ENCODE measurements at regions not wholly inside any gene's neighbourhood (a gene's known extent, or its start where the extent isn't known, plus 50 kb on each side); places are given as distances from the start of the nearest gene placed in this dataset.

GRCh38 chr4:178309890-178310289 lies 867.7 kb upstream of the AGA start:
- no peak for DNase-seq

GRCh38 chr4:178311997-178312396 lies 869.8 kb upstream of the AGA start:
- DNase-seq = no peak

- DNase-seq = no peak
Measured at GRCh38 chr4:178314287-178314686, 872.0 kb upstream of the AGA start.

DNA sequence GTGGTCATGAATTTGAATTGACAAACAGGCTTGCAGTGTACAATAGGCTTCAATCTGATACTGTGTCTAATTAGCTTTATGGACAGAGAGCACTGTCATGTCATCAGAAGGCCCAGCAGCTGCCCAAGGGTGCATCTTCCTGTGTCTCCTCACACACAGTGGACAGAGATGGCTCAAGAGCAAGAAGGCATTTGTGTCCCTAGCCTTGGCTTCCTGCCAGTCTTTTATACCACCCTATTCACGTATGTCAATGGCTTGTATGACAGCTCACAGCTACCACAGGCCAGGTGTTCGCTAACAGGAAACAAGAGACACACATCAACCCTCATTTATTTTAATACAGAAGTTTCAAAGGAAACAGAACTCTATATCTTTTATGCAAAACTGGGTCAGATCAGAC lies 874.0 kb upstream of the AGA start:
- no peak for DNase-seq

- no peak for DNase-seq
Measured at GRCh38 chr4:178320003-178320402, 877.8 kb upstream of the AGA start.

DNA sequence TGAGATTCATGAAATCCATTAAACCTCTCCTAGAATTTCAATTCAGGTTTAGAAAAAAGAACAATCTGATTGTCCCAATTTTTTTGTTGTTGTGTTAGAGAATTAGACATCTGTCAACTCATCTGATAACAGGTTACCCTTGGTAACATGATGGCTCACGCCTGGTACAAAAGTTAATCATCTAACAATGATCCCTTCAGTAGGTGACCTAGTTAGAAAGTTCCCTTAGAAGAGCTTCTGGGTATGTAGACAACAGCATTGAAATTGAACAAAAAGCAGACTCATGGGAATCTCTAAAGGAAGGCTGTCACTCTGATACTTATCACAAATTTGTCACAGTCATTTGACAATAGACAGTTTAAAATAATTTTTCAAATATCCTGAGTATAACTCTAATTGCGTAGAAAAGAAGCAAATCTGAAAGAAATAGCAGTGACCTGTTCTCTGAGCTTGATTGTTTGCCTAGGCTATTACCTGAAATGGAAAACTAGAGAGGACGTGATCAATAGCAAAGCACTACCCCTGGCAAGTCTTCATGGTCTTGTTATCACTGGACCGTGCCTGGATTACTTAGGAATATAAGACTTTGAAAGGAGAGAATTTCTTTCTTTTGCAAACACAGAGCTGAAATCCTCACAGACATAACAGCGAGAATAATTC lies 880.4 kb upstream of the AGA start:
- no peak for DNase-seq

DNA sequence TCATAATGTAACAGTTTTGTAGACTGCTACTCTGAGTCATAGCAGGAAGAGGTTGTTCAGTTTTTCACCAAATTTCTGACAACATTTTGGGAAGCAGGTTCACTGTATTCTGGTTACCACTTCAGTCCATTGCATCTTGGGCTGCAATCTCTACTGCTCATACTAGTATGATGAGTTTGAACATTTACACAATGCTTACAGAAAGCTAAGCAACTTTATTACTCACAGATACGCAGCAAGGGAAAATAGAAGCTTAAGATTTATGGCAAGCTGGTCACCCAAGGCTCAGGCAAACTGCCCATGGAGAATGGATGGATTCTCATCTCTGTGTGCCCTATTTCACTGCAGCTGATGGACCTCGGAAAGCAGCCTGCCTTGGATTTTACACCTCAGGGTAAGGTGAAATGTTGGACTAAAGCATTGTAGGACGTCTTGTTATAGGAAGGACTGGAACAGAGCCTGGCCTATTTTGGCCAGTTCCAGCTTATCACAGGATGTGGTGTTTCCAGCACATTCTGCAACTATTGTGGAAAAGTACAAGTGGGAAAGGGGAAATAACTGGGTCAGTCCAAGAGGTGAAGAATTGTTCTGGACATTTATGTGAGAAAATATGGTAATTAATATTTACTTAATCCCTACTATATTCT lies 887.1 kb upstream of the AGA start:
- no peak for DNase-seq

- no peak for DNase-seq
Measured at GRCh38 chr4:178333355-178333754, 891.1 kb upstream of the AGA start.

GRCh38 chr4:178339769-178340168 lies 897.5 kb upstream of the AGA start:
- DNase-seq = no peak

DNA sequence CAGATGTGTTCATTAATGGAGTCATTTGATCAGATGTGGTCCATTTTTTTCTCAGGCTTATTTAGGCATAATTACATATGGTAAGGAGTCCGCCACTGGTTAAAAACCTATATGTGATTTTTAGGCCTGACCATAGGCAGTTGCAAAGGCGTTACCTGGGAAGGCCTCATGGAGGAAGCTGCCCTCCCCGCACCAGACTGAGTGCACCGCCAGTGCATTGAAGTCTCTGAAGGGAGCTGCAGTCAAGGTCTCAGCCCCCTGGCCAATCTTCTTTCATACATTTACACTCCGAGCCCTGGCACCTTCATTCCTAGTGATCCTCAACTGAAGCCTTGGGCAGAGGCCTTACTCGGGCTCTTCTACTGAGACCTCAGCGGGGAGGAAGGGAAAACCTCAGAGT lies 898.2 kb upstream of the AGA start:
- DNase-seq = no peak

DNA sequence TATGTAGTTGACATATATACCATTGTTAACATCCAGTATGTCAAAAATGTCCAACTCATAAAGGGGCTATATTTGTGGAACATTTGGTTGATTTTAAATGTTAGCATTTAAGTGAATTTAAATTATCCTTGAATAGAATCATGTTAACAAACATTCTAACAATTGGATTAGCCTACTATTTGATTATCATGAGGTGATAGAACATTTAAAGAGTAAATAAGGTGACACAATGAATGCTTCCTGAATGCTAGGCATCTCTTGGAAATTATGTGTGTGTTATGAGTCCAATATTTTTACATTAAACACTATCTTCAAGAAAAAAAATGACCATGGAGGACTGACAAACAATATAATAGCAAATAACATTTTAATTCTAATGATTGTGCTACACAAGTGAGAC lies 901.9 kb upstream of the AGA start:
- no peak for DNase-seq

DNA sequence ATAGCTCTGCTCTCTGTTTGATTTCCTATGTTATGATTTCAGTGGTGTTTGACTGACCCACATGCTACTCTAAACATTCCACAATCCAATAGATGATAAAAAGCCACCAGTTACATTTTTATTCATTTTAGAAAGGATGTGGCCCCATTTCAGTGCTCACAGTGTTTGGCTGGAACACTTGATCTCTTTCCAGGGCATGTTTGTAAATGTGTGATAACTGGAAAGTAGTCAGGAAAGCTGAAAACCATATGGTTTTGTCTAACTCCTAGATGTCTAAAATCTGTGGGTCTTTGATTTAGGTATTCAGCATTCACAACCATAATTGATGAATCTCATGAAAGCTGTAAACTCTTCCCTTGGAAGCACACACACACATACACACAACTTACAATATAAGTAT lies 904.9 kb upstream of the AGA start:
- no peak for DNase-seq

DNA sequence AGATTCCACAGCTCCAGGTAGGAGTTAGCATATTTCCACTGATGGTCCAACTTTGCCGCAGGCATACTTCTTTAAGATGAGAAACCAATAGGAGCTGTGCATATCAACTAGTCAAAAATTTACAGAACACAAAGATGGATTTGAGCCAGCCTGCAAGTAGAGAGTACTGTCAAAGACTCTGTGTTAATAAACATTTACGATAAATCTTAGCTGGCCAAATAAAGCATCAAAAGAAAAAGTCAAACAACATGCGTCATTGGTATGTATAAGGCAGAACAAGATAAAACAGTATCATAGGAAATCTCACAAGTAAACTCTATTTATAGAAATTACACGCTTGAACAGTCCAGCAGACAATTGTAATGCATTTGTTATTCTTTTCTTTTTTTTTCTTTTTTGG lies 907.4 kb upstream of the AGA start:
- DNase-seq = no peak

DNA sequence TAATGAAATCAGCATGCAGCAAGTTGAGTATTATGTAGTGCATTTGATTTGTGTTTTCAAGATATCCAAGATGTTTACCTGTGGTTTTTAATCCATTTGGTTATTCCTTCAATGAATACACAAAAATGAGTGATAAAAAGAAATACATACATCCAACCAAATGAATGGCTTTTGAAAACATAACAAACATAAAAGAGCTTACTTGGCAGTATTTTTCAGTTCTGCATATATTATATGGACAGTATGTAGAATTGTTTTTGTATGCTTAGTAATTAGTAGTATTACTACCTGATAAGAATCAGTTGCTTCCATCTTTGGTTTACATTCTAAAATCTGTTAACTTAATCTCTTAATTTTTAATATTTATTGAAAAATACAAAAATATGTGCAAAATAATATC lies 908.9 kb upstream of the AGA start:
- no peak for DNase-seq

- no peak for DNase-seq
Measured at GRCh38 chr4:178356725-178357124, 914.5 kb upstream of the AGA start.

GRCh38 chr4:178385481-178385880 lies 943.2 kb upstream of the AGA start:
- no peak for DNase-seq

DNA sequence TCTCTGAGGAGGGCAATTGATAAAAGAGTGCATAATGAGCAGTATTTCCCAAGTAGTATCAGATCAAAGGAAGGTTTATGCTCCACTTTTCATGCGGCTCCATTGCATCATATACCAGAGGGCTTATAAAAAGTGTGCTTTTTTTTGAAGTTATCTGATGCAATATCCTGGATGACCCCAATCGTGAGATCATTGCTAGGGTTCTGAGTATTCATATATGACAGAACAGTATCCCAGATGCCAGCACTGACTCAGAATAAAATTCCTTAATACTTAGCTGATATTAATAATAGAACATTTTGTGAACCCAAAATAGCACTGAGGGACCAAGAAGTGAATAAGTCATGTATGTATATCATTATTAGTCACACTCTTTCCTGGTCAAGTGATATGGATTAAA lies 945.5 kb upstream of the AGA start:
- DNase-seq = no peak

- no peak for DNase-seq
Measured at GRCh38 chr4:178395798-178396197, 953.6 kb upstream of the AGA start.

GRCh38 chr4:178412455-178412854 lies 970.2 kb upstream of the AGA start:
- DNase-seq = no peak

DNA sequence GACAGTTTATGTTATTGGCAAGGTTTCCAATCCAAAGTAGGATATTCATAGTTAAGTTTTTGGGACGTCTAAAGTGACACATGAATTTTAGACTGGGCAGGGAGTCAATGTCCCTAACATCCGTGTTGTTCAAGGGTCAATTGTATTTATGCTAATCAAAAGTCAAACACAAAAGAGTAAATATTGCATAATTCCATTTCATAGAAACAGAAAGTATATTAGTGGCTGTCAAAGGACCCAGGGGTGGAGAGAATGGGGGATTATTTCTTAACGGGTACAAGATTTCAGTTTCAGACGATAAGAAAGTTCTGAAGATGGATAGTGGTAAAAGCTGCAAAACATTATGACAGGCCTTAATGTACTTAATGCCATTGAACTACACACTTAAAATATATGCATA lies 971.8 kb upstream of the AGA start:
- DNase-seq = no peak

DNA sequence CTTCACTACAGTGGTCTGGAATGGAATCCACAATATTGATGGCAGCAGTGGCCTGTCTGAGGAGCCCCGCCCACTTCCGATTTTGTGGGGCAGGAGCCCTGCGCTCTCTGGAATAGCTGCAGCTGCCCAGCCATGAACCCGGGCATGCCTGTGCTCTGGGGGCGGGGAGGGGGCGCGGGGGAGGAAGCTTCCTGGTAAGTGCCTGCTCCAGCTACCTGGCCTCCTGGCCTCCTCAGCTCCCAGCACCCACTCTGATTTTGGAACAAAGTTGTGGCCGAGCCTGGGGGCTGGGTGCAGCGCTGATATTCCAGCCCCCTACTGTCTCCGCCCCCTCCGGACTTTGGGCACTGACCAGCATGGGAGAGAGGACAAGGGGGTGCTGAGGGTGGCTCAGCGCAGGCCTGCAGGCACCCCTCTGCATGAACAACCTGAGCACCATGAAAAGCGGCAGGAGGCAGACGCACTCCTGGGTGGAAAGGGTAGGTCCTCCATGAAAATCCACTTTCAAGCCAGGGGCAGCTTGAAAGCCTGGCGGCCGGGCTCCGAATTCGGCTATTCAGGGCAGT lies 972.7 kb upstream of the AGA start:
- DNase-seq = no peak

- no peak for DNase-seq
Measured at GRCh38 chr4:178415925-178416324, 973.7 kb upstream of the AGA start.

- no peak for DNase-seq
Measured at GRCh38 chr4:178423366-178423765, 981.1 kb upstream of the AGA start.

- no peak for DNase-seq
Measured at GRCh38 chr4:178426871-178427270, 984.6 kb upstream of the AGA start.

- no peak for DNase-seq
Measured at GRCh38 chr4:178427663-178428062, 985.4 kb upstream of the AGA start.
